ENCODE measurements at regions not wholly inside any gene's neighbourhood (a gene's known extent, or its start where the extent isn't known, plus 50 kb on each side); places are given as distances from the start of the nearest gene placed in this dataset.

- no peak for TF ChIP-seq CTCF (IDR thresholded peaks at IDR 0.05; ENCODE audit: insufficient read depth, low read length, missing control alignments)
- no peak for DNase-seq (ENCODE audit: low read depth, low spot score)
- POLR2A ChIA-PET, result no interaction called here
- no peak overlapping the region for H3K4me3 ChIP-seq (ENCODE audit: low read depth, low read length)
- CTCF ChIA-PET, result interaction anchor here (1.1 to 1.4 kb wide), 3 partner anchors 10 to 154 kb away, joined by 3 read pairs; no protein-coding TSS in a partner anchor
Measured at GRCh38 chr5:39794513-39795210, 369.9 kb upstream of the DAB2 start.

- no peak for TF ChIP-seq CTCF (IDR thresholded peaks at IDR 0.05; ENCODE audit: insufficient read depth, low read length, missing control alignments)
- ChIA-PET POLR2A (no interaction called here), CTCF (no interaction called here)
- DNase-seq (ENCODE audit: low read depth, low spot score), result no peak
- H3K4me3 ChIP-seq (ENCODE audit: low read depth, low read length), result no peak overlapping the region
Measured at GRCh38 chr5:39785410-39785809, 360.6 kb upstream of the DAB2 start.

- H3K4me3 ChIP-seq (ENCODE audit: low read depth, low read length), result no peak overlapping the region
- TF ChIP-seq CTCF (IDR thresholded peaks at IDR 0.05; ENCODE audit: insufficient read depth, low read length, missing control alignments), result no peak
- POLR2A ChIA-PET, result no interaction called here
- CTCF ChIA-PET, result no interaction called here
- DNase-seq (ENCODE audit: low read depth, low spot score), result no peak
Measured at GRCh38 chr5:39783756-39784421, 359.1 kb upstream of the DAB2 start.

- TF ChIP-seq CTCF (IDR thresholded peaks at IDR 0.05; ENCODE audit: insufficient read depth, low read length, missing control alignments), result no peak
- CTCF ChIA-PET, result interaction anchor here (1.4 to 1.5 kb wide), 2 partner anchors 19 to 66 kb away, joined by 5 read pairs; no protein-coding TSS in a partner anchor
- no peak overlapping the region for H3K4me3 ChIP-seq (ENCODE audit: low read depth, low read length)
- POLR2A ChIA-PET, result no interaction called here
- DNase-seq (ENCODE audit: low read depth, low spot score), result no peak
Measured at GRCh38 chr5:39780347-39780746, 355.6 kb upstream of the DAB2 start.

GRCh38 chr5:39779831-39780230 is 355.1 kb upstream of the DAB2 start:
- POLR2A ChIA-PET, result no interaction called here
- H3K4me3 ChIP-seq (ENCODE audit: low read depth, low read length), result no peak overlapping the region
- CTCF ChIA-PET, result interaction anchor here (1.4 to 1.5 kb wide), 2 partner anchors 18 to 65 kb away, joined by 5 read pairs; no protein-coding TSS in a partner anchor
- TF ChIP-seq CTCF (IDR thresholded peaks at IDR 0.05; ENCODE audit: insufficient read depth, low read length, missing control alignments), result no peak
- no peak for DNase-seq (ENCODE audit: low read depth, low spot score)

- no peak overlapping the region for H3K4me3 ChIP-seq (ENCODE audit: low read depth, low read length)
- DNase-seq (ENCODE audit: low read depth, low spot score), result no peak
- TF ChIP-seq CTCF (IDR thresholded peaks at IDR 0.05; ENCODE audit: insufficient read depth, low read length, missing control alignments), result no peak
- ChIA-PET CTCF (interaction anchor here (1.3 kb wide), 1 partner anchor 173 kb away, joined by 3 read pairs; no protein-coding TSS in a partner anchor), POLR2A (no interaction called here)
Measured at GRCh38 chr5:39775797-39776365, 351.1 kb upstream of the DAB2 start.
